WTC11 (cell line): ENCODE measurements at regions not wholly inside any gene's neighbourhood (a gene's known extent, or its start where the extent isn't known, plus 50 kb on each side); places are given as distances from the start of the nearest gene placed in this dataset.

Experiments used
- AR ChIP-seq: fragments of 250-450 bp; sonication (Bioruptor Pico); IDR thresholded peaks from 2 replicates; pipeline ENCODE4 v1.9.0; 2021; ENCODE audit warnings: mild to moderate bottlenecking
- ATF2 ChIP-seq: sonication (generic); formaldehyde crosslinking; IDR thresholded peaks from 2 replicates; pipeline ENCODE4 v1.8.1; 2022; ENCODE audit warnings: low read depth, missing genetic modification reagents, borderline replicate concordance
- ATF6 ChIP-seq: sonication (generic); formaldehyde crosslinking; IDR thresholded peaks from 2 replicates; pipeline ENCODE4 v1.8.1; 2023; ENCODE audit warnings: mild to moderate bottlenecking, missing genetic modification reagents
- CDX4 ChIP-seq: fragments of 250-450 bp; sonication (Bioruptor Pico); IDR thresholded peaks from 2 replicates; pipeline ENCODE4 v1.9.0; 2021; ENCODE audit warnings: moderate library complexity, mild to moderate bottlenecking, inconsistent platforms, borderline replicate concordance
- CTCF ChIP-seq: fragments of 200-600 bp; IDR thresholded peaks from 2 replicates; pipeline ENCODE4 v1.8.0; 2022; ENCODE audit warnings: antibody characterized with exemption
- E2F1 ChIP-seq: sonication (generic); formaldehyde crosslinking; IDR thresholded peaks from 2 replicates; pipeline ENCODE4 v1.8.0; 2022; ENCODE audit warnings: mild to moderate bottlenecking, missing genetic modification reagents
- GABPB1 ChIP-seq: sonication (generic); formaldehyde crosslinking; IDR thresholded peaks from 2 replicates; pipeline ENCODE4 v1.8.1; 2023; ENCODE audit warnings: mild to moderate bottlenecking, missing genetic modification reagents
- MLX ChIP-seq: sonication (generic); formaldehyde crosslinking; IDR thresholded peaks from 2 replicates; pipeline ENCODE4 v1.8.1; 2023; ENCODE audit warnings: mild to moderate bottlenecking, missing genetic modification reagents, moderate library complexity
- NR1H2 ChIP-seq: sonication (generic); formaldehyde crosslinking; IDR thresholded peaks from 2 replicates; pipeline ENCODE4 v1.9.0; 2021; ENCODE audit warnings: mild to moderate bottlenecking, moderate library complexity, missing genetic modification reagents
- PREB ChIP-seq: sonication (generic); formaldehyde crosslinking; IDR thresholded peaks from 2 replicates; pipeline ENCODE4 v1.8.1; 2022; ENCODE audit warnings: mild to moderate bottlenecking, missing genetic modification reagents, moderate library complexity, borderline replicate concordance
- SMAD4 ChIP-seq: sonication (generic); formaldehyde crosslinking; IDR thresholded peaks from 2 replicates; pipeline ENCODE4 v1.8.0; 2022; ENCODE audit warnings: mild to moderate bottlenecking, missing genetic modification reagents
- USF2 ChIP-seq: sonication (generic); formaldehyde crosslinking; IDR thresholded peaks from 2 replicates; pipeline ENCODE4 v1.8.1; 2023; ENCODE audit warnings: mild to moderate bottlenecking, missing genetic modification reagents, moderate library complexity
- ZNF263 ChIP-seq: sonication (generic); formaldehyde crosslinking; IDR thresholded peaks from 2 replicates; pipeline ENCODE4 v1.8.1; 2022; ENCODE audit warnings: low read depth, mild to moderate bottlenecking, moderate library complexity, missing genetic modification reagents
- ZNF671 ChIP-seq: fragments of 250-450 bp; sonication (Bioruptor Pico); IDR thresholded peaks from 2 replicates; pipeline ENCODE4 v1.8.0; 2021; ENCODE audit warnings: mild to moderate bottlenecking

GRCh38 chr1:76759171-76759860, 108.0 kb upstream of the ST6GALNAC5 start (continued):
- TF ChIP-seq ATF2 = no peak
- no peak for TF ChIP-seq SMAD4 (CRISPR knock-in tag)
- no peak for TF ChIP-seq MLX
- TF ChIP-seq E2F1 (CRISPR knock-in tag) = no peak
- no peak for TF ChIP-seq USF2 (CRISPR knock-in tag)
- no peak for TF ChIP-seq AR (CRISPR knock-in tag)
- TF ChIP-seq CTCF = no peak
- no peak for TF ChIP-seq ZNF671 (CRISPR knock-in tag)
- no peak for TF ChIP-seq PREB
- no peak for TF ChIP-seq NR1H2 (CRISPR knock-in tag)
- no peak for TF ChIP-seq ZNF263 (CRISPR knock-in tag)
- TF ChIP-seq GABPB1 (CRISPR knock-in tag) = no peak
- TF ChIP-seq CDX4 (CRISPR knock-in tag) = no peak
- no peak for TF ChIP-seq ATF6 (CRISPR knock-in tag)
